ENCODE measurements at regions not wholly inside any gene's neighbourhood (a gene's known extent, or its start where the extent isn't known, plus 50 kb on each side); places are given as distances from the start of the nearest gene placed in this dataset.

DNA sequence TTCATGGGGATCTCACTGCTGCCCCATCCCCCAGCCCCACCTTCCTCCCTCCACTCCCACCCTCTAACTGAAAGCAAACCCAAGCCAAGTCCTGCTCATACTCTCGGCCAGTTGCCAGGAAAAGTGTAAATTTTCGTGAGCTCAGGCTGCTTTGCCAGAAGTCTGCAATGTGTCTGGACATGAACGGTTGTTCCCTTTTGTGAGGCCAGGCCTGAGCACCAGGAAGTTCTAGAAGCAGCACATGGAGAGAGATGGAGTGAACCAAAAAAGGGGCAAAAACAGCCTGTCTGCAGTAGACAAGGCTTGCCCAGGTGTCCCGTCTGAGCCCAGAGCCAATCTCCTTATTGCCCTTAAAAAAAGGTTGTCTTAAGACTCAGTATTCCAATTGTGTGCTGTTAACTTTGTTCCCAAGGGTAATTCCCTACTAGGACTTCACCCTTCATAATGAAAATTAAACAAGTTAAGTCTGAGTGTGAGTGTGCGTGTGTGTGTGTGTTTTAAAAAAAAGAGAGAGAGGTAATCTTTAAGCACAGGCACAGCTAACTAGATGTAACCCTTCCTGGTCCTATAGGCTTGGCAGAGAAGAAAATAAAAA is 247.1 kb downstream of the BCL11A start:
- no peaks in the 10 kb centered on the region for H3K4me1 ChIP-seq (ENCODE audit: control insufficient read depth, insufficient read depth, low read length)
- H3K27me3 ChIP-seq (ENCODE audit: control insufficient read depth, insufficient read depth, low read length) = no peaks in the 10 kb centered on the region; the same call in none of the 2 replicates
- intact Hi-C loops (cut with micrococcal nuclease; ENCODE audit: unreplicated experiment) = no loop called here
- ChIA-PET CTCF (no interaction called here), POLR2A (no interaction called here)
- H3K27ac ChIP-seq (ENCODE audit: low read length) = no peak overlapping the region
- no TSS peak for BruUV-seq (replicated peaks)
- TF ChIP-seq POLR2AphosphoS5 (IDR thresholded peaks at IDR 0.05; ENCODE audit: low read depth, low read length) = no peak
- TF ChIP-seq, protein P1, sequence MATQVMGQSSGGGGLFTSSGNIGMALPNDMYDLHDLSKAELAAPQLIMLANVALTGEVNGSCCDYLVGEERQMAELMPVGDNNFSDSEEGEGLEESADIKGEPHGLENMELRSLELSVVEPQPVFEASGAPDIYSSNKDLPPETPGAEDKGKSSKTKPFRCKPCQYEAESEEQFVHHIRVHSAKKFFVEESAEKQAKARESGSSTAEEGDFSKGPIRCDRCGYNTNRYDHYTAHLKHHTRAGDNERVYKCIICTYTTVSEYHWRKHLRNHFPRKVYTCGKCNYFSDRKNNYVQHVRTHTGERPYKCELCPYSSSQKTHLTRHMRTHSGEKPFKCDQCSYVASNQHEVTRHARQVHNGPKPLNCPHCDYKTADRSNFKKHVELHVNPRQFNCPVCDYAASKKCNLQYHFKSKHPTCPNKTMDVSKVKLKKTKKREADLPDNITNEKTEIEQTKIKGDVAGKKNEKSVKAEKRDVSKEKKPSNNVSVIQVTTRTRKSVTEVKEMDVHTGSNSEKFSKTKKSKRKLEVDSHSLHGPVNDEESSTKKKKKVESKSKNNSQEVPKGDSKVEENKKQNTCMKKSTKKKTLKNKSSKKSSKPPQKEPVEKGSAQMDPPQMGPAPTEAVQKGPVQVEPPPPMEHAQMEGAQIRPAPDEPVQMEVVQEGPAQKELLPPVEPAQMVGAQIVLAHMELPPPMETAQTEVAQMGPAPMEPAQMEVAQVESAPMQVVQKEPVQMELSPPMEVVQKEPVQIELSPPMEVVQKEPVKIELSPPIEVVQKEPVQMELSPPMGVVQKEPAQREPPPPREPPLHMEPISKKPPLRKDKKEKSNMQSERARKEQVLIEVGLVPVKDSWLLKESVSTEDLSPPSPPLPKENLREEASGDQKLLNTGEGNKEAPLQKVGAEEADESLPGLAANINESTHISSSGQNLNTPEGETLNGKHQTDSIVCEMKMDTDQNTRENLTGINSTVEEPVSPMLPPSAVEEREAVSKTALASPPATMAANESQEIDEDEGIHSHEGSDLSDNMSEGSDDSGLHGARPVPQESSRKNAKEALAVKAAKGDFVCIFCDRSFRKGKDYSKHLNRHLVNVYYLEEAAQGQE (IDR thresholded peaks at IDR 0.05; ENCODE audit: insufficient read depth in 1 of 2, low read depth in 2 of 2, low read length in 1 of 2) = no peak
- in situ Hi-C loops (cut with HindIII; ENCODE audit: low pct_unique_long_range_greater_than_20kb, low sequenced_read_pairs) = no loop called here
- ATAC-seq (no peak), DNase-seq (ENCODE audit: low read depth, low spot score) (no peak)
- H3K36me3 ChIP-seq (ENCODE audit: control insufficient read depth, insufficient read depth, low read length) = no peaks in the 10 kb centered on the region
- no peaks in the 10 kb centered on the region for H3K9me3 ChIP-seq (ENCODE audit: control insufficient read depth, insufficient read depth, low read depth, low read length)
- H3K4me3 ChIP-seq (ENCODE audit: low read depth in 2 of 2, low read length in 2 of 2) = no peak overlapping the region

DNA sequence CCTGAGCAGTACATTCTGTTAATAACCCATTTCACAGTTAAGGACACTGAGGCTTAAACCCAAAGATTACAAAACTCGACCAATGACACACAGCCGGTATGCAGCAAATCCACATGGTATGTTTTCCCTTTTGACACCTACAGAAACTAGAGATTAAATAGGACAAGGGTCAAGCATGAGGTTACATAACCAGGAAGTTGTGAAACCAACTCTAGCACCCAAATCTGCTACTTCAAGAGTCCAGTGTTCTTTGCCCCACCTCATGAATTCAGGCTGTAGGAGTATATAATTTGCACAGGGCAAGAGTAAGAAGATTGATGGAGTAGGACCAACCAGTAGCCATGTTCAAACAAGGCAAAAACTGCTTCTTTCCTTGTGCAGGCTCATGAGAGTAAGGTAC is 249.8 kb downstream of the BCL11A start:
- in situ Hi-C loops (cut with HindIII; ENCODE audit: low pct_unique_long_range_greater_than_20kb, low sequenced_read_pairs) = no loop called here
- POLR2A ChIA-PET = no interaction called here
- intact Hi-C loops (cut with micrococcal nuclease; ENCODE audit: unreplicated experiment) = no loop called here

More for the DNA sequence above, 249.8 kb downstream of the BCL11A start:
- no peak overlapping the region for H3K4me3 ChIP-seq (ENCODE audit: low read depth in 2 of 2, low read length in 2 of 2)
- no peaks in the 10 kb centered on the region; the same call in none of the 2 replicates for H3K27me3 ChIP-seq (ENCODE audit: control insufficient read depth, insufficient read depth, low read length)
- no peak for TF ChIP-seq TCF7L2 (IDR thresholded peaks at IDR 0.05; ENCODE audit: low read depth, low read length)
- TF ChIP-seq, protein P1 (IDR thresholded peaks at IDR 0.05; ENCODE audit: insufficient read depth in 1 of 2, low read depth in 2 of 2, low read length in 1 of 2) = no peak
- H3K36me3 ChIP-seq (ENCODE audit: control insufficient read depth, insufficient read depth, low read length) = no peaks in the 10 kb centered on the region
- ATAC-seq = no peak
- no TSS peak for BruUV-seq (replicated peaks)
- H3K4me1 ChIP-seq (ENCODE audit: control insufficient read depth, insufficient read depth, low read length) = no peaks in the 10 kb centered on the region
- DNase-seq (ENCODE audit: low read depth, low spot score) = no peak
- H3K9me3 ChIP-seq (ENCODE audit: control insufficient read depth, insufficient read depth, low read depth, low read length) = no peaks in the 10 kb centered on the region
- H3K27ac ChIP-seq (ENCODE audit: low read length) = no peak overlapping the region
- CTCF ChIA-PET = no interaction called here
